NOMO-1 (cell line): ENCODE measurements at regions not wholly inside any gene's neighbourhood (a gene's known extent, or its start where the extent isn't known, plus 50 kb on each side); places are given as distances from the start of the nearest gene placed in this dataset.

Experiments
- DNase-seq, 2 experiments: peaks; one replicate each; lab custom pipeline; 2025; ENCODE audit not compliant: unreplicated experiment in 2 of 2; lab: John Stamatoyannopoulos, UW

DNA sequence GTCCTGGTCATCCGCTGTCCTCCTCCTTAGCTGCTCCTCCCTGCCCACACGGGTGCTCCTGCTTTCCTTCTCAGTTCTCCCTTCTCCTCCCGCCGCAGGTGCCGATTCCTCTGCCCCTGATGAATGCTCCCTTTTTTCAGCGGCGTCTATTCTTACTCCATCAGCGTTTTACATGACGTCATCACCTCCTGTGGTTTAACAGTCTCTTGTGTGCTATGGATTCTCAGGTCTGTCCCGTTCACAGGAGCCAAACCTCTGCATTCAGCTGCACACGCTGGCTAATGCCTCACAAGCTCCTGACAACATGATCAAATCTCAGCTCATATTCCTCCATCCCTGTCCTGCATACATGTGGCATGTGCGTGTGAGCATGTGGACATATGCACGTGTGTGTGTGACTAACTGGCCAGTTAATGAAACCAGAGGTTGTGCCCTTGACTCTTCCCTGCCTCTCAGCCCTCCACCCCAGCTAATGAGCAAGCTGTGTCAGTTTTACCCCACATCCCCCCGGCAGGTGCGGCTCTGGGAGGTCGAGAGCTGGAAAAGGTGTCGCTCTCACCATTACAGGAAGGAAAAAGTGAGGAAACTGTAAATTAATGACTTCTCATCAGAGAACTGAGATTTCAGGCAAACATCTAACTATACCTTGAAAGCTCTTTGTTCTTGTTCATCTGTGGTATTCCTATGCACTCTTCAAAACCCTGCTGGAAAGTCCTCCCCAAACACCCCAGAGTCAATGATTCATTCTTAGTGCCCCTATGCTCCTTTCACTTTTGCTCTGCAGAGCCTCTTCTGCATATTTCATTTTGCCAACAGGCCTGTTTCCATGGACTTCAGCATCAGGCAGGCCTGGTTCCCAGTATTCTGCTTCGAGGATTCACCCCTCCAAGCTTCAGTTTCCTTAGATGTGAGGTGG lies 163.1 kb downstream of the TTLL2 start:
- no peak for DNase-seq

DNA sequence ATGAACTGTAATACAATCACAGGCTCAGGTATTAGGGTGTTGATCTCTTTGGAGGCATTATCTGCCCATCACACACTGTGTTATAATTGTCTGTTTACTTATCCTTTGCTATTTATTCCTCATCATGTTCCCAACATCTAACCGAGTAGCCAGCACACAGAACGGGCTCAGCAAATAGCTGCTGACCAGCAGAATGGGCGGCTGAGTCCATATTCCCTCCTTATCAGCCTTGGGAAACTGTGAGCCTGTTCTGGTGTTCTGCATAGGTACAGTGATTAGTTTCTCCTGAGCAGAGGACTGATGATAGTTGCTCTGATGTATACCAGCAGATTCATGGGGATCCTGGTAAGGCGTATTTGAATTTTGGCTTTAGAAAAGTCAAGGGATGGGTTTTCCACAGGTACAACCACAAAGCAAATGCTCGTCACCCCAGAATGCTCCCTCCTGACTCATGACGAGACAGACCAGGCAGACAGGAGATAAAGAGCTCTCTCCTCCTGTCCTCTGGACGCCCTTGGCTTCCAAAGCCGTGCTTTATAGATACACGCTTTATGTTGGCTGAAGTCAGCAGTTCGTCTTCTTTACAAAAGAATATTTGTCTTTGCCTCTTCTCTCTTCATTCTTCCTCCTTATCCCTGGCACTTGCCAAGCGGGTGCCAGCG lies 166.7 kb downstream of the TTLL2 start:
- no peak for DNase-seq

DNA sequence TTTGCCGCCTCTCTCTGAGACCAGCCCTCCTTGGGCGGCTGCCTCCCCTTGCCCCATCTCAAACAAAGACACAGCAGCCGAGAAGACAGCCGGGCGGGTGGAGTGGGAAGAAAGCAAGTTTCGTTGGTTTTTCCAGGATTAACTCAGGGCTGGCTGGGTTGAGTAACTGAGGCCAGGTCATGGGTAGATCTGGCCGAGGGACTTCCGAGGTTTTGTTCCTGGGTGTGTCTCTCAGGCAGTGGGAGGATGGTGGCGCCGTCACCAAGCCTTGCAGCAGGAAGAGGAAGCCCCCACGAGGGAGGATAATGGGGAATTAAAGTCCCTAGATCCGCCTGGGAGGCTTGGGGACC lies 167.2 kb downstream of the TTLL2 start:
- no peak for DNase-seq

DNA sequence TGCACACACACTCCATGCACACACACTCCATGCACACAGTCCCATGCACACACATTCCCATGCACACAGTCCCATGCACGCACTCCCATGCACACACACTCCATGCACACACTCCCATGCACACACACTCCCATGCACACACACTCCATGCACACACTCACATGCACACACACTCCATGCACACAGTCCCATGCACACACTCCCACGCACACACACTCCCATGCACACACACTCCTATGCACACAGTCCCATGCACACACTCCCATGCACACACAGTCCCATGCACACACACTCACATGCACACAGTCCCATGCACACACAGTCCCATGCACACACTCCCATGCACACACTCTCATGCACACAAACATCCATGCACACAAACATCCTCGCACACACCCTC lies 168.4 kb downstream of the TTLL2 start:
- no peak for DNase-seq

DNA sequence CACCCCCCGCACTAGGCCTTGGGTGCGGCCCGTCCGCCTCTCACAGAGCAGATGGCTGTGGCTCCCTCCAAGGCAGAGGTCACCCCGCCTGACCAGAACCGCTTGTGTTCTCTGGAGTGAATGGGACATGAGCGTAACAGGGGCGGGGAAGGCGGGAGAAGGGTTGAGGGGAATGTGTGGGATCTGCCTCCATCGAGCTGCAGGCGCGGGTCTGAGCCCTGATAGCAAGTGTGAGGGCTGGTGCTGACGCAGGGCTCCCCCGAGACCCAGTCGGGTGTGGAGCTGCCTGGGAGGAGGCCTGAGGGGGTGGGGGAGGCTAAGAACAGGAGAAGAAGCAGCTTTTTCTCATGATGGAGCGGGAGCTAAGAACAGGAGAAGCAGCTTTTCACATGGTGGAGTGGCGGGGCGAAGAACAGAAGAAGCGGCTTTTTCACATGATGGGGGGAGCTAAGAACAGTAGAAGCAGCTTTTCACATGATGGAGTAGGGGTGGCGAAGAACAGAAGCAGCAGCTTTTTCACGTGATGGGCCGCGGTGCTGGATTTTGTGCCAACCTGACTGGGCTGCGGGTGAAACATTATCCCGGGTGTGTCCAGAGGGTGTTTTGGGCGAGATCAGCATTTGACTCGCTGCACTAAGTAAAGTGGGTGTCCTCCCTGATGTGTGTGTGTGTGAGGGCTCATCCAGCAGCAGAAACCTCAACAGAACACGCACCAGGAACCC lies 169.3 kb downstream of the TTLL2 start:
- no peak for DNase-seq

DNA sequence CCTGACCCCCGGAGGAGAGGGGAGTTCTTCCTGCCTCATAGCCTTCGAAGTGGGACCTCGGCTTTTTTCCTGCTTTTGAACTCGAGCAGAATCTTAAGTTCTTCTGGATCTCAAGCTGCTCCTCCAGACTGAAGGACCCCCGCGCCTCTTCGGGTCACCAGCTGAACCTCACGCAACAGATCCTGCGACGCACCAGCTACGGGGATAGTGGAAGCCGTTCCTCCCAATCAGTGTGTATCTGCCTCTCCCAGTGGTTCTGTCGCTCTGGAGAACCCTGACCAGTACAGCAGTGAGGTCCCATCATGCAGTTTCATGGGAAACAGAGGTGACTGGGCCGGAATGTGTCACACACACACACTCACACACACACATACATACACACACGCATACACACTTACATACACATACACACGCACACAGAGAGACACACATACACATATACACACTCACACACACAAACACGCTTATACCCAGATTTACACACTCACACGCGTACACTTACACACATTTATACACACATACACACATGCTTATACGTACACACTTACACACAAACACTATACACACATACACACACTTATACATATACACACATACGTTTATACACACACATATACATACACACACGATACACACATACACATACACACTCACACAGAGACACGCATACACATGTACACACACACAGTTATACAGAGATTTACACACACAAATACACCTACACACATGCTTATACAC lies 170.0 kb downstream of the TTLL2 start:
- DNase-seq = no peak

DNA sequence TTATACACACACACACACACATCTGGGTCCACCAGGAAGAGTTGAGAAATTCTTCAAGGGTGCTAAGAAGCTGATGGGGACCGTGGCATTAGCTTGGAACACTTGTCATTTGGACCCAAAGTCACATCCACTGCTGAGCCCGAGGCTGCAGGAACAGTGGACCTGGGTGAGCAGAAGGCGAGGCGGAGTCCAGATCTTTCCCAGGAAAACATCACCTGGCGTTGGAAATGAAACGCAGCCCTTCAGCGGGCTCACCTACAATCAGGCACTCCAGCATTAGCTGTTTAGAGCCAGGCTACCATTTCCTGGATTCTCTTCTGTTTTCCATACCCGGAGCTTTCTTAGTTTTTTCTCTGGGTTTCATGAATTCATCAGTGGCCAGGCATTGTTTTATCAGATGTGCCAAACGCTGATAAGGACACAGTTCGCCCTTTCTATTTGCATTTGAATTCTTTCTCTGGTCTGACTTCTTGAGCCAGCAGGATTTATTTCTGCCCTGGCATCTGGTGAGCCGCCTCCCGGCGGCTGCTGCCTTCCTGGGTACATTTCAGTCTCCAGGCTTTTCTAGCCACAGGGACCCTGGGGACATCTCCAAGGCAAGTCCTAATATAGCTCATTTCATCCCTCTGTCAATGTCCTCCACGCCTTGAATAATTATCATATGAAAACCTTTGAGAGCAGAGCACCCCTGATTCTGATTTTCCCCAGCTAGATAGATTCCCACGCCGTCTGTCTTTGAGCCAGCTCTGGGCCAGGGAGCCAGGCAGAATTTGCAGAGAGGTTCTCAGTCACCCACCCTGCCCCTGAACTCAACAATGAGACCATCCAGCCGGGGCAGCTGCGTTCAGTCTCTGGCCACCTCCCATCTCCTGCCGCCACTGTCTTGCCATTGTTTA lies 170.9 kb downstream of the TTLL2 start:
- DNase-seq = no peak

DNA sequence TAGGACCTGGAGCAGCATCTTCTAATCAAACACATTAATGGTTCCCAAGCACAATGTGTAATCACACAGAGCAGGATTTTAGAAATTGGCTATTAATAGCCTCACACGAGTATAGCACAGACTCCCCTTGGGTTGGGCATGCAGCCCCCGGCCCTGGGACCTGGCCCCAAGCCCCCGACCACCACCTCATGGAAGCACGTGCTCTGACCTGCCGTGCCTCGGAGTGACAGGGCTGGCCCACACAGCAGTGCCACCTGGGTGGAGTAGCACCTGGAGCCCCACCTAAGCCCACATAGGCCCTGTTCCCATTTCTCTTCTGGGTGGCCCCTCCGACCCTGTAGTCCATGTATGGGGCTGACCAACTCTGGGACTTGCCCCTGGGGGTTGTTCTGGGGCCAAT lies 171.8 kb downstream of the TTLL2 start:
- no peak for DNase-seq

DNA sequence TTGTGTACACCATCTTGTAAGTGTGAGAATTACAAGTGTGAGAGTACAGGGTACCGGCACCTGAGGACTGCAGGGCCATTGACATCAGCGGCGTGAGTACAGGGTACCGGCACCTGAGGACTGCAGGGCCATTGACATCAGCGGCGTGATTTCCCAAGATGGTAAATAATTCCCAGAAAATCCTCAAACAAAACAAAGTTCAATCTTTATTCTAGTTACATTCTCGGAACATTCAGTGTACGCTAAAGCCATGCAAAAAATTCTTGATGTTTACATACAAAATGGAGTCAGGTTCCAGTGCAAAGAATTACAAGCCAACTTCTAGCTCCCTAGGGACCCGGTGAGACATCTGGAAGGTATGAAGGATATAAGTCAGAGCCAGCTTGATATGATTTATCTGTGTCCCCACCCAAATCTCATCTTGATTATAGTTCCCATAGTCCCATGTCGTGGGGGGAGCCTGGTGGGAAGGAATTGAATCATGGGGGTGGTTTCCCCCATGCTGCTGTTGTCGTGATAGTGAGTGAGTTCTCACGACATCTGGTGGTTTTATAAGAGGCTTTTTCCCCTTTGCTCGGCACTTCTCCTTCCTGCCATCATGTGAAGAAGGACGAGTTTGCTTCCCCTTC lies 172.7 kb downstream of the TTLL2 start:
- no peak for DNase-seq

DNA sequence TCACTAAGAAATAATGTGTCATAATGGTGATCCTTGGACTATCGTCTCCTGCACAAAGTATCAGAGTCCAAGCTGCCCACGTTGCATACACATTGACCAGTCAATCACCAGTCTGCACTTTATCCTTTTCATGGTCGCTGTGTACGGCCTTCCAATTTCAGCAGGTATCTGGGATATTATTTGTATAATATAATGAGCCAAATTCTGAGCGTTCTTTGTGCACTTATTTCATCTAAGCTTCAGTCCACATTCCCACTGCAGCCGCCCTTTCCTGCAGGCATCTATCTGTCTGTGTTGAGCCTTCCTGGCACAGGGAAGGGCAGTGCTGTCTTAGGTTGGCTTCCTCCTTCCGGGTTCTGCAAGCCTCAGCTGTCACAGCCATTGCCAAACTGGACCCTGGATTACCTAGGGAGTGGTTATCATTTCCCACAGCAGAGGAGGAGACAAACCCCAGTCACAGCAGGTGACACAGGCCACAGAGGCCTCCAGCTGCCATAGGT lies 174.3 kb downstream of the TTLL2 start:
- DNase-seq = no peak

DNA sequence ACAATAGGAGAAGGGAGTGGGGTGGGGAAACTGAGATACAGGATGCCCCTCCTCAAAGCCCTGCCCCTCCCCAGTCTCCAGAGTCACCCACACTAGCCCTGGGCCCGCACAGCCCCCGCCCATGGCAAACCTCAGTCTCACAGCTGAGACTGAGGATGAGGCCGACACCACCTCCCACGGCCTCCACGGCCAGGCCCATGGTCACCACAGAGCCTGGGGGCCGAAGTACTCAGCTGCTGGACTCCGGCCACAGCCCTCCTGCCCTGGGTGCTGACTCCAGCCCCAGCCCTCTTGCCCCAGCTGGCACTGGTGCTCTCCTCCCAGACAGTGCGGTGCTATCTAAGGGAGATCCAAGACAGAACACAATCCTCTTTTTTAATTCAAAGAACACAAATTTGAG lies 176.1 kb downstream of the TTLL2 start:
- no peak for DNase-seq

DNA sequence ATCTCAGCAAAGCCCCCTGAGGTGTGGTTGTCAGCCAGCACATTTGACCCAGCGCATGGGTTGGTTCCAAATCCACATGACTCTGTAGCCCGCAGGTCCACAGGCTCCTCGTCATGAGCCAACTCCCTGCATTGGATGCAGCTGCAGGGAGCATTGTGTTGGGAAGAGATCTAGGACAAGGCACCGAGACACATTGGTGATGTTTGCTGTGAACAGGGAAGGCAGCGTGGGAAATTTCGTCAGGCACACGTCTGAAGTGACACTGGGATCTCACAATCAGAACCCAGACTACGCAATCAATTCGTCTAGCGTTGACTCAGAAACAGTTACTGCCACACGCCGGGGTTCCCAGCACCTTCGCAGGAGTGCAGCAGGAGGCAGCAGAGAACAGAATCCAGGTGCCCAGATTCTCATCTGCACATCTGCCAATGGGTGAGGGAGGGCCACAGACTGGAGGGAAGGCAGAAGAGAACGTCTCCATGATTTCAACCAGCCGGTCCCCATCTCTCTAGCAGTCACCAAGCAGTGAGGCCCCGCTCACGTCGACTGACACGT lies 177.0 kb downstream of the TTLL2 start:
- DNase-seq = no peak

DNA sequence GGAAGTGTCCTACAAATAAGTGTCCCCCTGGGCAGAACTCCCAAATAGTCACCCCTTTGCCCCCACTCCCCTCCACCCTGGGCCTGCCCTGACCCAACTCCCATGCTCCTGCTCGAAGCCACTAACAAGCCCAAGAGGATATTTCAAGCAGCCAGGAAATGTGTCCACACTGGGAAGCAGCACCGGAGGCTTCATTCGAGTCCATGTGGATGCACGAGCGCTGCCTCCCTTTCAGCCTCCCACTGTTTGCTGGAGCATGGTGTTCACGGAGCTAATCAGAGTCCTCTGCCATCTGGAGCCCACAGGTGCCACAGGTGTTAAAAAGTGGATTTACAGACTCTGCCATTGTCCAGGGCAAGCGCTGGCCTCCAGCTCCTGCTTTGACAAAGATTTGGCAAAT lies 177.6 kb downstream of the TTLL2 start:
- DNase-seq = no peak

DNA sequence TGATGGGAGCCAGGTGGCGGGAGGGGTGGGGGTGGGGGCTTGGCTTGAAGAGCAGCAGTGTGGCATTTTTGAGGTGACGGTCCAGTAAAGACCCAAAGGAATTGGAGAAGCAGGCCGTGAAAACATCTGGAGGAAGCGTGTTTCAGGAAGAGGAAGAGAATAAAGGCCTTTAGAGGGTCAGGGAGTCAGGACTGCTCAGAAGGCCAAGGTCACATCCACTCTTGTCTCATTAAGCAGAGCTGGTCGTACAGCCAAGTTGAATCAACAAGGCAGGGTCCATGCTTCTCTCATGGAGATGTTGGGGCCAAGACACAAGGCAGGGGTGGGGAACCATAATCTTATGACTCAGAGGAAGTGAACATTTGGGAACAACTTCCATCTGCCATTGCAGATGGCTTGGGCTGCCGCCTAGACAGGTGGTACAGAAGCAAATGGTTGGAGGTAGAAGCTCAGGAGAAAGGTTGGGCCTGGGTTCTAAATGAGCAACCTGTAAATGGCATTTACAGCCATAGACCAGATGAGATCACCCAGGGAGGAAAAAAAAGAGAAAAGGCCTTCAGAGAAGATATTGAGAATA lies 179.6 kb downstream of the TTLL2 start:
- no peak for DNase-seq

DNA sequence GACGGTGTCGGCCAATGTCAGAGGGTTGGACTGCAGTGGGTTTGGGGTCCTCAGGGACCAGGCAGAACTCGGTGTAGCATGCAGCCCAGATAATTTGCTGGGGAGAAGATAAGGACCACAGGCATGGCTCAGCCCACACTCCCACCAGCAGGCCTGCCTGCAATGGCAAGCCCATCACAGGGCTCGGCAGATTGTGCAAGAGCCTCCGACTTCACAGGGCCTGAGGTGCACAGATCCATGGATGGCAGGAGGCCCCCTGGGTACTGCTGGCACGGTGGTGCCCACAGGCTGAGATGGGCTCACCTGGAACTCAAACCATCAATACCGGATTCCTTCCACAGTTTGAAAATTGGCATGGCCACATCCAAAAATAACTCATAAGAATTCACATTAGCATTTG lies 180.3 kb downstream of the TTLL2 start:
- no peak for DNase-seq

DNA sequence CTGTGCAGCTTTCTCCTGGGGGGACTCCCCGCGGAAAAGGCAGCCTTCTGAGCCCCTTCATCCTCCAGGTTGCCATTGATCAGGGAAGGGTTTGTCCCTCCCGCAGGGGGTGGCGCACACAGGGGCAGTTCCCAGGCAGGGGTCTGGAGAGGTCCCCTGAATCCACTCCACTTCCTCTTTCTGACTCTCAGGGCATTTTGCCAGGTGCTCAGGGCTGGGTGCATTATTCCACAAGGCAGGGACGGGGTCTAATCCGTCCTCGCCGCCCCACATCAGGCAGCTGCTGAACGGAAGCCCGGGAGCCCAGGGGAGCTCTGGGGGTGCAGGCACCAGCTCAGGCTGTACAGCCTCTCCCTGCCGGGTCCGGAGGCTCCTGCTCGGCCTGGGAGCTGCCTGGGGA lies 180.9 kb downstream of the TTLL2 start:
- DNase-seq = no peak

DNA sequence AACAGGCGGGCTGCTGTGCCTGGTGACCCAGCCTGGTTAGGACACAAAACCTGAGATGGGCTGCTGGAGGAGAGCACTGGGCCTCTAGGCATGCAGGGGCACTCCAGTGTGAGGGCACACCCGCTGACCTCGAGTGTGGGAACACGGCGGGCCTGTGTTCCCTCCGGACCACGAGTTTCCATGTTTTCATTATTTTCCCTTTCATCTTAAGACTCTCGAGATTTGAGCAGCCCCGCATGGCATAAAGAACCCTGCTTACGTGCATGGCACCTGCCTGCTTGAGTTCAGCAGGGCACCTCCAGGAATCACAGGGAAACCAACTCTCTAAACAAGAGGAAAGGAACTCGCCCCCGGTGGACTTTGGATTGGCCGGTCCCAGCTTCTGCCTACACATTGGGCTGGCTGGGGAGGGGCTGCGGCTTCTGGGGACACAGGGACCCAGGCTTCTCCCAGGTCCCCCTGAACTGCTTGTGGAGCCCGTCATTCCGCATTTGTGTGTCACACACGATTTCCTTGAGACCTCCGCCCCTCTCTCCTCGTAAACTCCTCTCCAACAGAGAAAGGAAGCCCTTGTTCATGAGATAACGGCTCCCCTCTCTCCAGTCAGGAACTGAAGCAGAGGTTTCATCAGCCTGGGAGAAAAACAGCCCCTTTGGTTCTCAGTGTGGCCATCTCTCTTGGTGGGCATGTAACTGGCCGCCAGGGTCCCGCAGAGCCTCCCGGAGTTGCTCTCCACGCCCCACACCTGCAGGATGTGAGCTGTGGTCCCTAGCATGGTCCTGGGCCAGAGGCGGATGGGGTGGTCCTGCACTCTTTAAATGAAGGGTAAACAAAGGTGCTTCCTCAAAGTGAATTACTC lies 181.8 kb downstream of the TTLL2 start:
- DNase-seq = no peak

DNA sequence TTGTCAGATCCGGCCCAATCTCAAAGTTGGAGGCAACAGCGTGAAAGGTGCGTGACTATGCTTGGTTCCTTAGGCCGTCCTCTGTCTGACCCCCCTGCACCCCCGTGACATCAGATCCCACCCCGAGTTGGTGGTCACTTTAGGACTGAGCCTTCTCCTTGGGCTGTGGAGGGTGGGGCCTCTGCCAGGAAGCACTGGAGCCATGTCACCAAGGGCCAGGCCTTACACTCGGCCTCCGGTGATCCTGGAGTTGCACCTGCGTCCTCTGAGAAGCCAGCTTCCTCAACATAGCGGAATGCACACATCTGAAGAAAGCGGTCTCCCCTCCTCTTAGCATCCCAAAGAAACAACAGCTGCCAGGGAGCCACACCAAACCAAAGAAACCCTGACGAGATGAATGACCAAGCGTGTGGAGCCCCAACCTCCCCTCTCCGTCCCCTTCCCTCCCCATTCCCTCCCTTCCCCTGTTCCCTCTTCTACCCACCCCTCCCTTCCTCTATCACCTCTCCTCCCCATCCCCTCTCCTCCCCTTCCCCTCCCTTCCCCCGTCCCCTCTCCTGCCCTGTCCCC lies 182.6 kb downstream of the TTLL2 start:
- DNase-seq = no peak
